SH-SY5Y (cell line): ENCODE measurements at regions not wholly inside any gene's neighbourhood (a gene's known extent, or its start where the extent isn't known, plus 50 kb on each side); places are given as distances from the start of the nearest gene placed in this dataset.

ENCODE experiments used
- GATA2 ChIP-seq: IDR thresholded peaks from 2 replicates; pipeline ENCODE4 v1.6.1; 2011; ENCODE audit warnings: mild to moderate bottlenecking, low read depth, low read length
- GATA3 ChIP-seq: IDR thresholded peaks from 2 replicates; pipeline ENCODE4 v1.6.1; 2011; ENCODE audit warnings: low read depth, mild to moderate bottlenecking, low read length, moderate library complexity

GRCh38 chr1:199292896-199293295, 654.1 kb downstream of the PTPRC start:
- TF ChIP-seq GATA2 (no peak), GATA3 (no peak)
